Glomerular visceral epithelial cell (primary cell): ENCODE measurements at regions not wholly inside any gene's neighbourhood (a gene's known extent, or its start where the extent isn't known, plus 50 kb on each side); places are given as distances from the start of the nearest gene placed in this dataset.
A peak's percentile ranks its signal among the peaks of the same experiment; 100 is the strongest.
"Not testable (repeated sequence)": the region's sequence is repeated elsewhere in the genome, so short reads cannot be mapped to it uniquely, and the experiment has no call there.

Experiments
- DNase-seq: peaks from one replicate; pipeline ENCODE4 v3.0.0-alpha.2; 2016; ENCODE audit errors: extremely low spot score

- DNase-seq, result peak; percentile 42
Measured at GRCh38 chr12:82627799-82628198, 58.9 kb upstream of the TMTC2 start.

GRCh38 chr12:82634495-82635258 lies 52.0 kb upstream of the TMTC2 start:
- DNase-seq, result not testable (repeated sequence)

- DNase-seq, result no peak
Measured at GRCh38 chr12:82635263-82635662, 51.4 kb upstream of the TMTC2 start.
